HG03196 (cell line): ENCODE measurements at regions not wholly inside any gene's neighbourhood (a gene's known extent, or its start where the extent isn't known, plus 50 kb on each side); places are given as distances from the start of the nearest gene placed in this dataset.
A peak's percentile ranks its signal among the peaks of the same experiment; 100 is the strongest.

Experiments used
- ATAC-seq: cut with Tn5 transposase; IDR thresholded peaks from one replicate; pipeline ENCODE4 v1.9.1; 2021; ENCODE audit not compliant: unreplicated experiment

DNA sequence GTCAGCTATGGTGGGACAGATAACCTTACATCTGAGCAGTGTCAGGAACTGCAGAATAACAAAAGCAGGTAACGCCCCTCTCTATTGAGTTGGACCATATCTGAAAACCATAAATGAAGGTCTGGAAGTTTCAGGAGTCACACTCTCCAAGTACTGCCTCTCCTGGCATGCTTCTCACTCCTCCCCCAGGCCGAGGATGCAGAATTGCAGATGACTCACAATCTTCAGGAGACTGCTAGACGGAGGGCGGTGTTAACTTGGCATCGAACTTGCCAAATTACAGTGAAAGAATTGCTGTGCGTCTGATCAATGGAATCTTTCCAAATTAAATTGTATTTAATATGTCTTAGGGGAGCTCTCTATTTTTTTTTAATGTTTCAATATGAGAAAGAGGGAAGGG lies 67.1 kb upstream of the TRIM2 start:
- no peak for ATAC-seq

DNA sequence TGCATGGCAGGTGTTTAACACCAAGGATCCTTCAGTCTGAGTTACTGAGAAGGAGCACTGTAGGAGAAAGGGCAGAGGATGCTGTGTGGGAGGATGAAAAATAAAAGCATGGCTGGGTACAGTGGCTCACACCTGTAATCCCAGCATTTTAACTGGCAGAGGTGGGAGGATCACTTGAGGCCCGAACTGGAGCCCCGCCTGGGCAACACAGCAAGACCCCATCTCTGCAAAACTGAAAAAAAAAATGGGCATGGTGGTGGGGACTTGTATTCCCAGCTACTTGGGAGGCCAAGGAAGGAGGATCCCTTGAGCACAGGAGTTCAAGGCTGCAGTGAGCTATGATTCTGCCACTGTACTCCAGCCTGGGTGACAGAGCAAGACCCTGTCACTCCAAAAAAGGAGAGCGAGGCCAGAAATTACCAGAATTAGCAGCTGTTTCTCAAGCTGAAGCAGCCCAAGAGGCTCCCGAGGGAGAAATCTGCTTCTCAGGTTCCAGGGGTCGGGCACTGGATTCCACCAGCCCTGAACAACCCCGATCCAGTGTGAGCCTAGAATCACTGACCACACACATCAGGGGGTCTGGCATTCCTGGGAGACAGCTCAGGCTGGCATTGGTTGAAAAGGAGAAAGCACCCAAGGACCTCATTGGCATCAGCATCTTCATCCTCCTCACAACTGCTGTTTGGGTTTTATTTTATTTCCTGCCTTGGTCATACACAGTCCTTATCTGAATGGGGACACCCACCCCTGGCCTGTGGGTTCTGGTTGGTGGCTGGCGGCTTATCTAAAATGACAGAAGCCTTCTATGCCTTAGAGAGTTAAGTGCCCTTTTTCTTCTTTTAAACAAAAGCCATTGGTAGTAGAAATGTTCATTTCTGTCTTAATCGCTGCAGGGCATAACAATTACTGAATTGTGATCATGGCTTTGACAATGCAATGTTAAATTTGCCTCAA lies 66.3 kb upstream of the TRIM2 start:
- no peak for ATAC-seq

GRCh38 chr4:153138736-153139135 lies 65.5 kb upstream of the TRIM2 start:
- ATAC-seq = no peak

- ATAC-seq = no peak
These were observed 63.9 kb upstream of the TRIM2 start for GRCh38 chr4:153140294-153140693.

DNA sequence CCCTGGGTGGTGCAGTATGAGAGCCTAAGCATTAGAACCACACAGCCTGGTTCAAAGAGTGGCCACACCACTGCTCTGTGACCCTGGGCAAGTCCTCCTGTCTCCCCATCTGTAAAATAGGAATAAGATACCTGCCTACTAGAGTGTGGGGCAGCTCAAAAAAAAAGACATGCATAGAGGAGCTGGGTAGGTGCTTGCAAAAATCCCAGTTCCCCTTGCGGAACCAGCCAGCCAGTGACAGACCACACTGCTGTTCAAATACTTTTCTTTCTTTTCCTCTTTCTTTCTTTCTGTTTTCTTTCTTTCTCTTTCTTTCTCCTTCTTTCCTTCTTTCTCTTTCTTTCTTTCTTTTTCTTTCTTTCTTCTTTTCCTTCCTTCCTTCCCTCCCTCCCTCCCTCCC lies 63.0 kb upstream of the TRIM2 start:
- no peak for ATAC-seq

GRCh38 chr4:153142700-153143438 lies 61.4 kb upstream of the TRIM2 start:
- ATAC-seq = no peak

GRCh38 chr4:153143527-153144348 lies 60.5 kb upstream of the TRIM2 start:
- ATAC-seq = no peak

GRCh38 chr4:153146031-153146430 lies 58.2 kb upstream of the TRIM2 start:
- no peak for ATAC-seq

DNA sequence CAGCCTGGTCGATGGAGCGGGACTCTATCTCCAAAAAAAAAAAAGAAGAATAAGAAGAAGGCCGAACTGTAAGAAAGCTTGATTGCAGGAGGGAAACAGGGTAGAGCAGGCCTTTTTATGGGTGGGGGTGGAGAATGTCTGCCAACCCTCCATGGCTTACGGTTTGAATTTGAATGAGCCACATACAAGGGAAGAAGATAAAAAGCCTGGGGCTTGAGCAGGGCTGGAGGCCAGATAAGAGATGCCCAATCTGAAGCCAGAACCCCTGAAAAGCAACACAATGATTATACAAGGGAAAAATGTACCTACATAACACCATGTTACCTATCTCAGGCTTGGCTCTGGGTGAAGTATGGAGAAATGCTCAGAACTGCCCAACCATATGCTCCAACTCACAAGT lies 57.3 kb upstream of the TRIM2 start:
- ATAC-seq = no peak

DNA sequence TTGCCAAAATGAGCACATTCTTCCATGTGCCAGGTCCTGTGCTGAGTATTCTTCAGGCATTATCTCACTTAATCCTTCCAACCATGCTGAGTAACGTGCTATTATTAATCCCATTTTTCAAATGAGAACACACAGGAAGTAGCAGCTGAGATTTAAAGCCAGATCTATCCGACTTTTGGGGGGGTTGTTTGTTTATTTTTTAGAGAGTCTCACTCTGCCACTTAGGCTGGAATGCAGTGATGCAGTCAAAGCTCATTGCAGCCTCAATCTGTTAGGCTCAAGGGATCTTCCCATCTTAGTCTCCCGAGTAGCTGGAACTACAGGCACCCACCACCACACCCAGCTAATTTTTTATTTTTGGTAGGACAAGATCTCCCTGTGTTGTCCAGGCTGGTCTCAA lies 55.5 kb upstream of the TRIM2 start:
- no peak for ATAC-seq

- ATAC-seq = no peak
These were observed 52.4 kb upstream of the TRIM2 start for GRCh38 chr4:153151535-153152455.

DNA sequence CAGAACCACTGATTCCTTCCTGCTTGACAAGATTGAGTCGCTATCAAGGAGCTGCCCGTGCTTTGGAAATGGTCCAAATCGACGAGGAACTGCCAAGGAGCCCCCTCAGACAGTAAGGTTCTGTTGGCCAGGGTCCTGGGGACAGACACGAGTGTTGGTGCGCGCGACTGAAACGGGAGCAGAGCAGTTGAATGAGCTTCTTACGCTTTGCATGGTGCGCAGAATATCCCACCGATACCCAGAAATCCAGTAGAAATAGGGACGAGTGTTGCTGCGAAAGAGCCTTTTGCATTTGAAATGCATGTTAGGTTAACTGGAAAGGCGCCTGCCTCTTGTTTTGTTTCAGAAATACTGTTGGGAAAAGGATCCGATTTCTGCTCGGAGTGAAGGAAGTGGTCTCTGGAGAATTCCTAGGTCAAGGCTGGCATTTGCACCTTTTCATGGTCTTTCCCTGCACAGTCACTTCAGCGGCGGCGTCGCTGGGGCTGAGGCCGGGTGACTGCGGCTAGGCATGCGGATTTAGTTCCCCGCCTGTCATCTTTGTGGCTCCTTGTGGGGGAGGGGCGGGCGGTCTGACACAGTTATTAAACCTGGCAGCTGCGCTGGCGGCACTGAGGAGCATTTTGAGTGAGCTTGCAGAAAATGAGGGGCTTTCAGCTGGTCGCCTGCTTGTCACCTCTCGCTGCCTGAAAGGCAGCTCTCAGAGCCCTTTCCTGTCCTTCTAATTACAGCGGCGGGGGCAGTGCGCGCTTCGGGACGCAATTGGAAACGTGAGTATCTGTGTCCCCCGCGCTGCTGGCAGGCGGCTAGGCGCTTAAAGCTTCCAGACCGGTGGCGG lies 51.5 kb upstream of the TRIM2 start:
- ATAC-seq = peak; percentile 17

GRCh38 chr4:153153339-153153871 lies 50.8 kb upstream of the TRIM2 start:
- peak; percentile 60 for ATAC-seq

GRCh38 chr4:153154007-153154975 lies 50.0 kb upstream of the TRIM2 start:
- no peak for ATAC-seq
